ENCODE measurements at regions not wholly inside any gene's neighbourhood (a gene's known extent, or its start where the extent isn't known, plus 50 kb on each side); places are given as distances from the start of the nearest gene placed in this dataset.

DNA sequence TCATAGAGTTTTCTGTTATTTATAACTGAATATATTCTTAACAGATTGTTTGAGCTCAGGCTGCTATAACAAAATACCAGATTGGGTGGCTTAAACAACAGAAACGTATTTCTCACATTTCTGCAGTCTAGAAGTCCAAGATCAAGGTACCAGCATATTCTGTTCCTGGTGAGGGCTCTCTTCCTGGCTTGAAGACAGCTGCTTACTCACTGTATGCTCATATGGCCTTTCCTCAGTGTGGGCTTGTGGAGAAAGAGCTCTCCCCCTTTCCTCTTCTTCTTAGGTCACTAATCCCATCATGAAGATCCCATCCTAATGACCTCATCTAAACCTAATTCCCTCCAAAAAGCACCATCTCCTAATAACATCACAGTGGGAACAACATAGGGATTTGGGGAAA lies 117.8 kb downstream of the RASGEF1B start:
- CTCF ChIA-PET, result interaction anchor here (1.7 kb wide), 1 partner anchor 284 kb away, joined by 6 read pairs; no protein-coding TSS in a partner anchor
- Histone ChIP-seq H2AFZ (ENCODE audit: low read depth) (no peak overlapping the region), H3K4me2 (no peak overlapping the region), H3F3A (replicated peaks; ENCODE audit: insufficient read depth) (no peaks in the 10 kb centered on the region), H3K4me1 (ENCODE audit: control insufficient read depth in 1 of 2, insufficient read depth in 2 of 2, low read depth in 1 of 2, low read length in 1 of 2) (no peaks in the 10 kb centered on the region), H3K9me3 (no peaks in the 10 kb centered on the region), H3K4me3 (ENCODE audit: low read depth in 2 of 2, low read length in 1 of 2) (no peak overlapping the region), H4K20me1 (ENCODE audit: insufficient read depth) (no peaks in the 10 kb centered on the region), H3K27ac (ENCODE audit: low read depth in 2 of 2, low read length in 1 of 2) (no peak overlapping the region), H3K27me3 (ENCODE audit: insufficient read depth) (no peaks in the 10 kb centered on the region), H3K9me2 (no peaks in the 10 kb centered on the region), H3K36me3 (replicated peaks in 1 of 2; ENCODE audit: control insufficient read depth in 1 of 2, insufficient read depth in 2 of 2, low read length in 1 of 2) (no peaks in the 10 kb centered on the region), H3K9ac (no peak overlapping the region), H3K79me2 (ENCODE audit: insufficient read depth) (no peaks in the 10 kb centered on the region)
- POLR2A ChIA-PET, result no interaction called here
- 5% methylated on average over 1 of the region's 1 CpG for WGBS (ENCODE audit: low lambda C conversion rate)
- DNase-seq, result no peak
- TF ChIP-seq TAF1 (IDR thresholded peaks at IDR 0.05; ENCODE audit: borderline replicate concordance, low read depth, low read length) (no peak), RFX5 (IDR thresholded peaks at IDR 0.05; ENCODE audit: low read length) (no peak), RXRA (IDR thresholded peaks at IDR 0.05; ENCODE audit: borderline replicate concordance, low read depth) (no peak), FOSL2 (IDR thresholded peaks at IDR 0.05; ENCODE audit: borderline replicate concordance, low read depth) (no peak)
- TF ChIP-seq, protein P1, sequence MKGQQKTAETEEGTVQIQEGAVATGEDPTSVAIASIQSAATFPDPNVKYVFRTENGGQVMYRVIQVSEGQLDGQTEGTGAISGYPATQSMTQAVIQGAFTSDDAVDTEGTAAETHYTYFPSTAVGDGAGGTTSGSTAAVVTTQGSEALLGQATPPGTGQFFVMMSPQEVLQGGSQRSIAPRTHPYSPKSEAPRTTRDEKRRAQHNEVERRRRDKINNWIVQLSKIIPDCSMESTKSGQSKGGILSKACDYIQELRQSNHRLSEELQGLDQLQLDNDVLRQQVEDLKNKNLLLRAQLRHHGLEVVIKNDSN (IDR thresholded peaks at IDR 0.05; ENCODE audit: borderline replicate concordance, low read depth), result no peak

DNA sequence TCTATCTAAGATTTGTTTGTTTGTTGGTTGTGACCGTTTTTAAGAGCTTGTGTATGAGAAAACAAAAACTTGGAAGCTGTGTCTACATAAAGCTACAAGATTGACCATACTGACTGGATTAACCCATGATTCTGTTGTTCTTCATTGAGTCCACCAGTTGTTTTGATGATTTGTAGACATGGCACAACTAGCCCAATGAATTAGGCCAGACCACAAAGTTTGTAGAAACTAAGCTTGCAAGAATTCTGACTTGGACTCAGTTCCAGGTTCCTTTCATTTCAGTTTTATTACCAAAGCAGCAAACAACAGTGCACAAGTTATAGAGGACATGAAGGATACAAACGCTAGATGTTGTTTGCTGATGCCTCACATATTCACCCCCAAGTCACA lies 119.3 kb downstream of the RASGEF1B start:
- Histone ChIP-seq H3K9ac (no peak overlapping the region), H2AFZ (ENCODE audit: low read depth) (no peak overlapping the region), H4K20me1 (ENCODE audit: insufficient read depth) (no peaks in the 10 kb centered on the region), H3K4me1 (ENCODE audit: control insufficient read depth in 1 of 2, insufficient read depth in 2 of 2, low read depth in 1 of 2, low read length in 1 of 2) (no peaks in the 10 kb centered on the region), H3K36me3 (replicated peaks in 1 of 2; ENCODE audit: control insufficient read depth in 1 of 2, insufficient read depth in 2 of 2, low read length in 1 of 2) (no peaks in the 10 kb centered on the region), H3K9me3 (no peaks in the 10 kb centered on the region), H3K27me3 (ENCODE audit: insufficient read depth) (no peaks in the 10 kb centered on the region), H3K27ac (ENCODE audit: low read depth in 2 of 2, low read length in 1 of 2) (no peak overlapping the region), H3K79me2 (ENCODE audit: insufficient read depth) (no peaks in the 10 kb centered on the region), H3K9me2 (no peaks in the 10 kb centered on the region), H3F3A (replicated peaks; ENCODE audit: insufficient read depth) (no peaks in the 10 kb centered on the region), H3K4me3 (ENCODE audit: low read depth in 2 of 2, low read length in 1 of 2) (no peak overlapping the region), H3K4me2 (no peak overlapping the region)
- TF ChIP-seq, protein P2, sequence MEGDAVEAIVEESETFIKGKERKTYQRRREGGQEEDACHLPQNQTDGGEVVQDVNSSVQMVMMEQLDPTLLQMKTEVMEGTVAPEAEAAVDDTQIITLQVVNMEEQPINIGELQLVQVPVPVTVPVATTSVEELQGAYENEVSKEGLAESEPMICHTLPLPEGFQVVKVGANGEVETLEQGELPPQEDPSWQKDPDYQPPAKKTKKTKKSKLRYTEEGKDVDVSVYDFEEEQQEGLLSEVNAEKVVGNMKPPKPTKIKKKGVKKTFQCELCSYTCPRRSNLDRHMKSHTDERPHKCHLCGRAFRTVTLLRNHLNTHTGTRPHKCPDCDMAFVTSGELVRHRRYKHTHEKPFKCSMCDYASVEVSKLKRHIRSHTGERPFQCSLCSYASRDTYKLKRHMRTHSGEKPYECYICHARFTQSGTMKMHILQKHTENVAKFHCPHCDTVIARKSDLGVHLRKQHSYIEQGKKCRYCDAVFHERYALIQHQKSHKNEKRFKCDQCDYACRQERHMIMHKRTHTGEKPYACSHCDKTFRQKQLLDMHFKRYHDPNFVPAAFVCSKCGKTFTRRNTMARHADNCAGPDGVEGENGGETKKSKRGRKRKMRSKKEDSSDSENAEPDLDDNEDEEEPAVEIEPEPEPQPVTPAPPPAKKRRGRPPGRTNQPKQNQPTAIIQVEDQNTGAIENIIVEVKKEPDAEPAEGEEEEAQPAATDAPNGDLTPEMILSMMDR (IDR thresholded peaks at IDR 0.05), result no peak
- TF ChIP-seq GATA2 (CRISPR knock-in tag; IDR thresholded peaks at IDR 0.05) (no peak), RCOR1 (IDR thresholded peaks at IDR 0.05; ENCODE audit: low read length) (no peak), TCF12 (IDR thresholded peaks at IDR 0.05) (no peak), MEF2A (IDR thresholded peaks at IDR 0.05; ENCODE audit: borderline replicate concordance, low read depth) (no peak), NFIC (IDR thresholded peaks at IDR 0.05; ENCODE audit: borderline replicate concordance) (no peak), EP300 (IDR thresholded peaks at IDR 0.05; ENCODE audit: borderline replicate concordance in 1 of 2, low read depth in 1 of 2, low read length in 1 of 2) (no peak), CHD2 (IDR thresholded peaks at IDR 0.05; ENCODE audit: low read length, partially characterized antibody) (no peak)
- TF ChIP-seq, protein P3, sequence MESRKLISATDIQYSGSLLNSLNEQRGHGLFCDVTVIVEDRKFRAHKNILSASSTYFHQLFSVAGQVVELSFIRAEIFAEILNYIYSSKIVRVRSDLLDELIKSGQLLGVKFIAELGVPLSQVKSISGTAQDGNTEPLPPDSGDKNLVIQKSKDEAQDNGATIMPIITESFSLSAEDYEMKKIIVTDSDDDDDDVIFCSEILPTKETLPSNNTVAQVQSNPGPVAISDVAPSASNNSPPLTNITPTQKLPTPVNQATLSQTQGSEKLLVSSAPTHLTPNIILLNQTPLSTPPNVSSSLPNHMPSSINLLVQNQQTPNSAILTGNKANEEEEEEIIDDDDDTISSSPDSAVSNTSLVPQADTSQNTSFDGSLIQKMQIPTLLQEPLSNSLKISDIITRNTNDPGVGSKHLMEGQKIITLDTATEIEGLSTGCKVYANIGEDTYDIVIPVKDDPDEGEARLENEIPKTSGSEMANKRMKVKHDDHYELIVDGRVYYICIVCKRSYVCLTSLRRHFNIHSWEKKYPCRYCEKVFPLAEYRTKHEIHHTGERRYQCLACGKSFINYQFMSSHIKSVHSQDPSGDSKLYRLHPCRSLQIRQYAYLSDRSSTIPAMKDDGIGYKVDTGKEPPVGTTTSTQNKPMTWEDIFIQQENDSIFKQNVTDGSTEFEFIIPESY (IDR thresholded peaks at IDR 0.05; ENCODE audit: borderline replicate concordance, low read depth), result no peak
- TF ChIP-seq, protein P4, sequence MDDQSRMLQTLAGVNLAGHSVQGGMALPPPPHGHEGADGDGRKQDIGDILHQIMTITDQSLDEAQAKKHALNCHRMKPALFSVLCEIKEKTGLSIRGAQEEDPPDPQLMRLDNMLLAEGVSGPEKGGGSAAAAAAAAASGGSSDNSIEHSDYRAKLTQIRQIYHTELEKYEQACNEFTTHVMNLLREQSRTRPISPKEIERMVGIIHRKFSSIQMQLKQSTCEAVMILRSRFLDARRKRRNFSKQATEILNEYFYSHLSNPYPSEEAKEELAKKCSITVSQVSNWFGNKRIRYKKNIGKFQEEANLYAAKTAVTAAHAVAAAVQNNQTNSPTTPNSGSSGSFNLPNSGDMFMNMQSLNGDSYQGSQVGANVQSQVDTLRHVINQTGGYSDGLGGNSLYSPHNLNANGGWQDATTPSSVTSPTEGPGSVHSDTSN (IDR thresholded peaks at IDR 0.05), result no peak
- ChIA-PET POLR2A (no interaction called here), CTCF (interaction anchor here (0.8 to 3.3 kb wide), 19 partner anchors 10 to 815 kb away, joined by 3 to 45 read pairs (median 5); no protein-coding TSS in a partner anchor)
- 3% methylated on average over 2 of the region's 2 CpGs for WGBS (ENCODE audit: low lambda C conversion rate)
- no peak for DNase-seq
